Large intestine (tissue), 3 donors: ENCODE measurements at regions not wholly inside any gene's neighbourhood (a gene's known extent, or its start where the extent isn't known, plus 50 kb on each side); places are given as distances from the start of the nearest gene placed in this dataset.

Experiments used
- DNase-seq, 2 donors: peaks; one replicate each; pipeline versions ENCODE4 v3.0.0 to v3.0.0-alpha.2; 2013
- H3K27ac ChIP-seq: one replicate; pipeline ENCODE4 v1.5.1; 2013; ENCODE audit warnings: low read length
- H3K27me3 ChIP-seq: 2 replicates; pipeline ENCODE4 v1.6.1; 2013; ENCODE audit warnings: low read length; ENCODE audit not compliant: control insufficient read depth, insufficient read depth
- H3K36me3 ChIP-seq: 2 replicates; pipeline ENCODE4 v1.6.1; 2013; ENCODE audit warnings: low read length; ENCODE audit not compliant: control insufficient read depth, insufficient read depth
- H3K4me1 ChIP-seq: one replicate; pipeline ENCODE4 v1.6.1; 2013; ENCODE audit warnings: low read length; ENCODE audit not compliant: control insufficient read depth, insufficient read depth
- H3K4me3 ChIP-seq: one replicate; pipeline ENCODE4 v1.5.1; 2013; ENCODE audit warnings: low read length
- H3K9me3 ChIP-seq: one replicate; pipeline ENCODE4 v1.6.1; 2013; ENCODE audit warnings: mild to moderate bottlenecking, low read depth, low read length, moderate library complexity; ENCODE audit not compliant: control insufficient read depth
- WGBS: methylation state at CpG from one replicate; pipeline ENCODE4 v1.1.5; 2013; ENCODE audit warnings: low lambda C conversion rate; ENCODE audit not compliant: insufficient coverage; 5-methylcytosine and 5-hydroxymethylcytosine counted together

GRCh38 chr19:30659638-30660037, 287.5 kb downstream of the ZNF536 start:
- DNase-seq: no peak
- Histone ChIP-seq H3K27ac (no peak overlapping the region), H3K4me3 (no peak overlapping the region)

DNA sequence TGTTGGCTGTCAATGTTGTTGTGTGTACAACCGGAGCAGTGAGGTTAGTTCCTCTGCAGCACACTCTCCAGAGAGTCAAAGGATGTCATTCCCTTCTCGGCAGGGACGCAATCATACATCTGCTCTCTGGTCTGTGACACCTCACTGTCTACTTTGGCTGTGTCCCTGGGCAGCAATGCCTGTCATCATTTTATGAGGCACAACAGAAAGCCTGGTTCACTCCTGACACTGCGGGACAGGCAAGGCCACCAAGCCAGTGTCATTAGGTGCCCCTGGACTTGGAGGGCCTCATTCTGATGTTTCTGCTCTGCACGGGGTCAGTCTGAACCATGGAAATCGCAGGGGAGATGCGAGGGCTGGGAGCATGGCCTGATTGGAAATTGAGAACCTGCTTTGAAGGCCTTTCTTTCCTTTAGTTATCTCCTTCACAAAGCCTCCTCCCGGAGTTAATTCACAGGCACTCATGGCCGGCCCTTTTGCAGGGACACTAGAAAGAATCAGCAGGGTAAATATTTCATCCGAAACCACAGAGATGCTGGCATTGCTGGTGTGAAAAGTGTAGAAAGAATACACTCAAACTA, 284.4 kb downstream of the ZNF536 start:
- Histone ChIP-seq H3K4me1 (no peaks in the 10 kb centered on the region), H3K9me3 (no peaks in the 10 kb centered on the region), H3K36me3 (no peaks in the 10 kb centered on the region), H3K27ac (no peak overlapping the region), H3K27me3 (no peaks in the 10 kb centered on the region), H3K4me3 (no peak overlapping the region)
- no peak for DNase-seq
- WGBS: no CpG with 5 or more reads among the region's 10 CpGs

More at GRCh38 chr19:30659638-30660037, 287.5 kb downstream of the ZNF536 start:
- Histone ChIP-seq H3K9me3 (no peaks in the 10 kb centered on the region), H3K36me3 (no peaks in the 10 kb centered on the region), H3K27me3 (no peaks in the 10 kb centered on the region), H3K4me1 (no peaks in the 10 kb centered on the region)

DNA sequence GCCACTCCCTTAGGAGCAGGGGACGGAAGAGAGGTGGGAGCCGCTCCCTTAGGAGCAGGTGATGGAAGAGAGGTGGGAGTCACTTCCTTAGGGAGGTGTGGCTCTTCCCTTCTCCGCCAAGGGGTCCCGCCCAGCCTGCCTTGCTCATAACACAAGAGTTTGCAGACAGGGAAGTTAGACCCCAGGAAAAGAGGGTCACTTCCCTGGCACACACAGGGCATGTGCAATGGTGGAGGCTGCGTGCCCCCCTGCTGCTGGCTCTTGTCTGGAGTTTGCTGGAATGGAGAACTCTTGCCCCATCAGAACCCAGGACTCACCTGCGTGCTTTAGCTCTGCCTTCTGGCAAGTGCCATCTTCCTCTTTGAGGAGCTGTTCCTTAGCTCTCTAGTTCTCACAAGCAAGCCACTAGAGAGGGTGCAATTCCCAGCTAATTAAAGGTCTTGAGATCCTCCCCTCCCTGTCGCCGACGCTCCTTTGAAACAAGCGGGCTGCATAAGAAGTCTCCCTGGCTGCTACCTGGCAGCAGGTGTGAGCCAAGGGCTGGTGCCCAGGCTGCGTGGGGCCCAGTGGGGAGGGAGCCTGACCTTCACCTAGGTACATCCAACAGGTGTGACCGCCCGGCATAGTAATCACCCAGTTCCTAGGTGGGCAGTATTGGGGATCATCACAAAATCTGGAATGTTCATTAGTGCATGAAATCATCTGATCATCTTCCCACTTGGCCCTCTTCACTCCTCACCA, 281.6 kb downstream of the ZNF536 start:
- H3K4me3 ChIP-seq: no peak overlapping the region
- no peak for DNase-seq
- no peaks in the 10 kb centered on the region for H3K36me3 ChIP-seq
- H3K27me3 ChIP-seq: no peaks in the 10 kb centered on the region
- no peak overlapping the region for H3K27ac ChIP-seq
- WGBS: no CpG with 5 or more reads among the region's 13 CpGs
- H3K9me3 ChIP-seq: no peaks in the 10 kb centered on the region
- H3K4me1 ChIP-seq: no peaks in the 10 kb centered on the region

DNA sequence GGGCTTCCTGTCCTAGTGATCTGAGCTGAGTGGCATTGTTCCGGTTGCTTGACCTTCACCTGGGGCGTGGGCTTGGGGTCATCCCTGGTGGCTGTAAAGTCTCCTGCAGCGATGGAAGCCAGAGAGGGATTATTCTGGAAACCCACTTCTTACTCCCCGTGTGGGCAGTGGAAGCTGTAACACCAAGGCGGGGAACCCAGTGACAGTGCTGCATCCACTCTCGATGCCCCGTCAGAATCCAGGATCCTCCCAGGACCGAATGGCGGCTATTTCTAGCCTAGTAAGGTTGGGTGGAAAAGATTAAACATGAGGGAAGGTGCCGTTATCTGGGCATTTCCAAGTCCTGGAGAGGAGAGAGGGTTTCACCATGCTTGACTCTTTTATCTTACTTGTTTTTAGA, 280.6 kb downstream of the ZNF536 start:
- no peaks in the 10 kb centered on the region for H3K9me3 ChIP-seq
- DNase-seq: no peak
- 93% methylated on average over 3 of the region's 10 CpGs for WGBS
- H3K27ac ChIP-seq: no peak overlapping the region
- H3K4me3 ChIP-seq: no peak overlapping the region
- peaks cover 6% of the 10 kb centered on the region for H3K27me3 ChIP-seq
- no peaks in the 10 kb centered on the region for H3K36me3 ChIP-seq
- H3K4me1 ChIP-seq: no peaks in the 10 kb centered on the region

DNA sequence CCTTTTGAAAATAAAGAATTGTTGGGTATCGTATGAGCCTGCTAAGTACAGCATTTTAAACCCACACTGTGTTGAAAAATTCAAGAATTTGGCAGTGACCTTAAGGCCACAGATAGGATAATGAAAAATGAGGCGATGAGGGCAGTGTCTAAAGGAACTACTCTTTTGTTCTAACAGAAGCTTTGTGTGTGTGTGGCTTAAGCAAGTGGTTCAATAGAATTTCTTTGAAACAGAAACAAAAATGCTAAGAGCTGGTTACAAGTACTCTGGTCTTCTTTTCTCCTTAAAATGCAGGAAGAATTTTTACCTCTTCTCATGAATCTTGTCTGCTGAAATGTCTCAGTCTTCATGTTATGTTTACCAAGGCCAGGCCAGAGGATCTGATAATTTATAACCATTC, 279.5 kb downstream of the ZNF536 start:
- WGBS: 88% methylated on average over 1 of the region's 2 CpGs
- no peak overlapping the region for H3K27ac ChIP-seq
- no peak for DNase-seq
- peaks cover 11% of the 10 kb centered on the region for H3K27me3 ChIP-seq
- H3K4me1 ChIP-seq: no peaks in the 10 kb centered on the region
- H3K9me3 ChIP-seq: no peaks in the 10 kb centered on the region
- H3K4me3 ChIP-seq: no peak overlapping the region
- H3K36me3 ChIP-seq: no peaks in the 10 kb centered on the region

- no peak for DNase-seq
- whole genome bisulfite sequencing: no CpG with 5 or more reads among the region's 10 CpGs
- H3K4me1 ChIP-seq: no peaks in the 10 kb centered on the region
- no peak overlapping the region for H3K4me3 ChIP-seq
- no peak overlapping the region for H3K27ac ChIP-seq
- no peaks in the 10 kb centered on the region for H3K9me3 ChIP-seq
- H3K36me3 ChIP-seq: no peaks in the 10 kb centered on the region
- peaks cover 11% of the 10 kb centered on the region for H3K27me3 ChIP-seq
Measured at GRCh38 chr19:30651066-30651465, 278.9 kb downstream of the ZNF536 start.

DNA sequence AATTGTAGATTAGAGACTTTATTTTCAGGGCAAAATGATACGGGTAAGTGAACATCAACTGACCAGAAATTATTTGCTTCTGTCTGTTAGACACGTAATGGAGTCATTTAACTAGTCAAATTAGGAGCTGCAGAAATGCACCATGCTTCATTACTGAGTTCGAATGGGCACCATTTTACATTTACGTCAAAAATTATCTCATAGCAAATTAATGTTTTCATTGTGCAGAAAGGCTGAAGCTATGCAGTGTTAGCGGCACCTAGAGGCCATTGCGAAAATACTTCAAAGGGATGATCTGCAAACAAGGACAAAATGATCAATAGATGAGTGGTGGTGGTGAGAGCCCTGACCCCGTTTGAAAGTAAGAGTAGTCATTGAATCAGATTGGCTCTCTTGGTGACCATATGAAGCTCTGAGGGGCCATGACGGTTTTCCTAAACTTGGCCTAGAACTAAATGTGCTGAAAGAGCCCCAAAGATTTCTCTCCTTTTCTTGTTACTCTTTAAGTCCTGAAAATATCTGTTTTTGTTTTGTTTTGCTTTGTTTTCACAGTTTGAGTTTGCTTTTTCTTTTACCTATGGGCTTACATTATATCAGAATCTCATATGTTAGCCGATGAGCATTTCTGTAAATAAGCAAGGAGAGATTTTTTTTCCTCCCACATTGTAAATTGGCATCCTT, 277.9 kb downstream of the ZNF536 start:
- peak; percentile 36 to 37 for DNase-seq
- no peak overlapping the region for H3K4me3 ChIP-seq
- no peaks in the 10 kb centered on the region for H3K4me1 ChIP-seq
- 25% methylated on average over 4 of the region's 9 CpGs for WGBS
- H3K36me3 ChIP-seq: no peaks in the 10 kb centered on the region
- peaks cover 11% of the 10 kb centered on the region for H3K27me3 ChIP-seq
- no peak overlapping the region for H3K27ac ChIP-seq
- H3K9me3 ChIP-seq: no peaks in the 10 kb centered on the region

DNA sequence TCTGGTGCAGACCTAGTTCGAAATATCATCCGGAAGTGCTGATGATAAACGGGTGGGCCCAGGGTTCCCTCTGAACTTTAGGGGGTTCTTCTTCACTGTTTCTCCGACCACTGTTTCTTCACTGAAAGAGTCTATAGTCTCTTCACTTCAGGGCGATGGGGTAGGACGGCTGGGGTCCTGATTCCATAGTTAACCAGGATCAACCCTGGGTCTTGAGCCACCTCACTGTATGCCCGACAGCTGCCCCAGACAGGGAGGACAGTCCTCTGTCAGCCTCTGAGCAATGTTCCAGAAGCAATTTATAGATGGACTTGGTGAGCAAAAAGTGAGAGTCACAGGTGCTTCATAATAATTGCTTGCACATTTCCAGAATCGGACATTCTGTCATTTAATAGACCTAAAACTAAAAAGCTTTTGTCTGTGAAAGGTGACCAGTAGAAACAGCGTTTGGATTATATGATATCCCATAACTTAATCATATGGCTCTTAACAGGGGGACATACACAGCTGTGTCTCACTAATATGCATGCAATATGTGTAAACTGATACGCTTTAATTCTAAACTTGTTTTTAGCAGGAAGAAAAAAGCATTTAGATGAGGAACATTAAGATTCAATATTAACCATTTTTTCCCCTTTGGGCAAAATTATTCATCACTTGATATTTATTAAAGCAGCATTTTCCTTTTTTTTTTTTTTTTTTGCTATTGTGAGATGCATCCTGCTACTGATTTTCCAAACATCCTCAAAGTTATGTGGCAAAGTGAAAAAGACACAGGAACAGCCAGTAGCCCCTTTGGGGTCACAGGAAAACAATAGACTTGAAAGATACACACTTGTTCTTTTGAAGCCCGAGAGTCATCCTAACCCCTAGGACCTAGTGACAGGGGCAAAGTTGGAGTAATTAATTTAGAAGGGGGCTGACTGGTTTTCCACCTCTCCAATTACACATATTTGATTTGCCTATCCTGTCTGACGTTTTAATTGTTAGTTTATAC, 277.0 kb downstream of the ZNF536 start:
- 58% methylated on average over 3 of the region's 12 CpGs for WGBS
- no peak for DNase-seq
- no peak overlapping the region for H3K27ac ChIP-seq
- H3K27me3 ChIP-seq: peaks cover 11% of the 10 kb centered on the region
- H3K36me3 ChIP-seq: no peaks in the 10 kb centered on the region
- H3K4me3 ChIP-seq: no peak overlapping the region
- no peaks in the 10 kb centered on the region for H3K9me3 ChIP-seq
- no peaks in the 10 kb centered on the region for H3K4me1 ChIP-seq

- Histone ChIP-seq H3K36me3 (no peaks in the 10 kb centered on the region), H3K9me3 (no peaks in the 10 kb centered on the region), H3K4me1 (no peaks in the 10 kb centered on the region), H3K27ac (no peak overlapping the region), H3K27me3 (peaks cover 11% of the 10 kb centered on the region), H3K4me3 (no peak overlapping the region)
- DNase-seq: no peak
- WGBS: 90% methylated on average over 2 of the region's 19 CpGs
Measured at GRCh38 chr19:30647891-30648720, 275.9 kb downstream of the ZNF536 start.
